PC-3 (cell line): ENCODE measurements at regions not wholly inside any gene's neighbourhood (a gene's known extent, or its start where the extent isn't known, plus 50 kb on each side); places are given as distances from the start of the nearest gene placed in this dataset.

Experiments
- ATAC-seq: fragments of 200-7000 bp; cut with Tn5 transposase; 2 replicates; pipeline ENCODE4 v1.9.1; 2020; ENCODE audit warnings: mild to moderate bottlenecking, moderate library complexity
- BruUV-seq: library from RNA; stranded (reverse); fragments of 400-500 nt; replicated peaks from 2 replicates; lab custom pipeline; 2021; lab: Mats Ljungman, UMichigan
- CTCF ChIA-PET: fragments of 300-600 bp; sonication (Branson Sonifier 250); formaldehyde crosslinking; loops from one replicate; lab custom pipeline; 2022; ENCODE audit warnings: antibody characterized with exemption; lab: Charles Lee
- POLR2A ChIA-PET: fragments of 300-600 bp; sonication (Branson Sonifier 250); formaldehyde crosslinking; loops from one replicate; lab custom pipeline; 2022; ENCODE audit warnings: antibody characterized with exemption; ENCODE audit not compliant: unreplicated experiment; lab: Charles Lee
- DNase-seq: peaks from one replicate; pipeline ENCODE4 v3.0.0-alpha.2; 2015
- H2AFZ ChIP-seq: fragments of 300-600 bp; sonication (generic); 2 replicates; pipeline ENCODE4 v1.6.0; 2016; ENCODE audit warnings: antibody characterized with exemption, low read length
- H3F3A ChIP-seq: fragments of 300-600 bp; sonication (generic); one replicate; pipeline ENCODE4 v1.6.0; 2017; ENCODE audit warnings: antibody characterized with exemption, low read length, control low read depth, mild to moderate bottlenecking; ENCODE audit not compliant: unreplicated experiment
- H3K27ac ChIP-seq: fragments of 300-600 bp; sonication (generic); 2 replicates; pipeline ENCODE4 v1.5.1; 2016; ENCODE audit warnings: mild to moderate bottlenecking, low read length
- H3K27me3 ChIP-seq: fragments of 300-600 bp; sonication (generic); 2 replicates; pipeline ENCODE4 v1.6.1; 2016; ENCODE audit warnings: low read length, mixed read lengths
- H3K36me3 ChIP-seq: fragments of 300-600 bp; sonication (generic); 2 replicates; pipeline ENCODE4 v1.6.1; 2016; ENCODE audit warnings: low read depth, mixed run types, low read length, mixed read lengths
- H3K4me1 ChIP-seq: fragments of 300-600 bp; sonication (generic); 2 replicates; pipeline ENCODE4 v1.5.1; 2016; ENCODE audit warnings: low read length; ENCODE audit not compliant: insufficient read depth
- H3K4me2 ChIP-seq: fragments of 300-600 bp; sonication (generic); 2 replicates; pipeline ENCODE4 v1.6.0; 2016; ENCODE audit warnings: low read length
- H3K4me3 ChIP-seq: fragments of 300-600 bp; sonication (generic); 2 replicates; pipeline ENCODE4 v1.5.1; 2016; ENCODE audit warnings: mild to moderate bottlenecking, low read length, mixed read lengths
- H3K79me2 ChIP-seq: fragments of 300-600 bp; sonication (generic); 2 replicates; pipeline ENCODE4 v1.6.1; 2017; ENCODE audit warnings: low read length, mixed read lengths
- H3K9ac ChIP-seq: fragments of 300-600 bp; sonication (generic); 2 replicates; pipeline ENCODE4 v1.6.0; 2016; ENCODE audit warnings: mild to moderate bottlenecking, low read length
- H3K9me2 ChIP-seq: fragments of 300-600 bp; sonication (generic); replicated peaks from 2 replicates; pipeline ENCODE4 v1.6.1; 2016; ENCODE audit warnings: mixed run types, low read length, mixed read lengths
- H3K9me3 ChIP-seq: fragments of 300-600 bp; sonication (generic); 2 replicates; pipeline ENCODE4 v1.6.1; 2016; ENCODE audit warnings: low read length, mixed read lengths
- H4K20me1 ChIP-seq: fragments of 300-600 bp; sonication (generic); 2 replicates; pipeline ENCODE4 v1.6.1; 2016; ENCODE audit warnings: low read length, mixed read lengths
- CTCF ChIP-seq: fragments of 300-600 bp; sonication (generic); conservative IDR thresholded peaks from 2 replicates; pipeline ENCODE4 v1.5.1; 2017; ENCODE audit warnings: antibody characterized with exemption, low read depth, mild to moderate bottlenecking, low read length
- EZH2 ChIP-seq: fragments of 300-600 bp; sonication (generic); IDR thresholded peaks from one replicate; pipeline ENCODE4 v1.6.1; 2017; ENCODE audit warnings: antibody characterized with exemption, mild to moderate bottlenecking, low read length; ENCODE audit not compliant: unreplicated experiment
- EZH2phosphoT487 ChIP-seq: fragments of 300-600 bp; sonication (generic); IDR thresholded peaks from 2 replicates; pipeline ENCODE4 v1.6.1; 2018; ENCODE audit warnings: mild to moderate bottlenecking, antibody characterized with exemption, low read length, borderline replicate concordance
- intact Hi-C: fragments of 100-400 bp; cut with micrococcal nuclease; formaldehyde crosslinking; loops from 2 replicates; pipeline ENCODE4 v1.9.0; 2023

GRCh38 chr1:68958958-68959357, 462.1 kb upstream of the DEPDC1 start:
- Histone ChIP-seq H3K9ac (no peak overlapping the region), H3K36me3 (no peaks in the 10 kb centered on the region), H3K9me3 (no peaks in the 10 kb centered on the region), H3K27me3 (no peaks in the 10 kb centered on the region), H3K4me2 (no peak overlapping the region), H2AFZ (no peak overlapping the region), H3K4me1 (no peaks in the 10 kb centered on the region), H3K9me2 (no peaks in the 10 kb centered on the region), H4K20me1 (no peaks in the 10 kb centered on the region), H3K27ac (no peak overlapping the region), H3K79me2 (no peaks in the 10 kb centered on the region), H3K4me3 (no peak overlapping the region), H3F3A (no peaks in the 10 kb centered on the region)
- POLR2A ChIA-PET: no interaction called here
- no peak for TF ChIP-seq CTCF
- no peak for TF ChIP-seq EZH2phosphoT487
- no peak for TF ChIP-seq EZH2
- ATAC-seq (no peak), DNase-seq (no peak)
- CTCF ChIA-PET: no interaction called here
- BruUV-seq: no TSS peak
- intact Hi-C loops: no loop called here

- intact Hi-C loops: no loop called here
- no peak for ATAC-seq
- Histone ChIP-seq H3K36me3 (no peaks in the 10 kb centered on the region), H3K4me2 (no peak overlapping the region), H3F3A (no peaks in the 10 kb centered on the region), H3K9me3 (no peaks in the 10 kb centered on the region), H3K9me2 (no peaks in the 10 kb centered on the region), H3K79me2 (no peaks in the 10 kb centered on the region), H3K4me3 (no peak overlapping the region), H3K27me3 (no peaks in the 10 kb centered on the region), H3K9ac (no peak overlapping the region), H2AFZ (no peak overlapping the region), H3K4me1 (no peaks in the 10 kb centered on the region), H4K20me1 (no peaks in the 10 kb centered on the region), H3K27ac (no peak overlapping the region)
- no TSS peak for BruUV-seq
- CTCF ChIA-PET: no interaction called here
- TF ChIP-seq EZH2phosphoT487: no peak
- no peak for TF ChIP-seq EZH2
- TF ChIP-seq CTCF: no peak
- DNase-seq: no peak
- POLR2A ChIA-PET: no interaction called here
These were observed 462.7 kb upstream of the DEPDC1 start for GRCh38 chr1:68959461-68960030.

GRCh38 chr1:68961143-68961542, 464.3 kb upstream of the DEPDC1 start:
- ATAC-seq (no peak), DNase-seq (no peak)
- ChIA-PET CTCF (no interaction called here), POLR2A (no interaction called here)
- no peak overlapping the region for H3K4me3 ChIP-seq
- no peak overlapping the region for H3K27ac ChIP-seq
- H3K4me1 ChIP-seq: no peaks in the 10 kb centered on the region
- no peaks in the 10 kb centered on the region for H3K79me2 ChIP-seq
- H3F3A ChIP-seq: no peaks in the 10 kb centered on the region
- intact Hi-C loops: no loop called here
- no peak for TF ChIP-seq CTCF
- TF ChIP-seq EZH2phosphoT487: no peak
- H3K27me3 ChIP-seq: no peaks in the 10 kb centered on the region
- H3K9me2 ChIP-seq: no peaks in the 10 kb centered on the region
- H4K20me1 ChIP-seq: no peaks in the 10 kb centered on the region
- H3K9me3 ChIP-seq: no peaks in the 10 kb centered on the region
- BruUV-seq: no TSS peak
- H3K9ac ChIP-seq: no peak overlapping the region
- H3K36me3 ChIP-seq: no peaks in the 10 kb centered on the region
- no peak overlapping the region for H3K4me2 ChIP-seq
- no peak overlapping the region for H2AFZ ChIP-seq
